ENCODE measurements at regions not wholly inside any gene's neighbourhood (a gene's known extent, or its start where the extent isn't known, plus 50 kb on each side); places are given as distances from the start of the nearest gene placed in this dataset.

DNA sequence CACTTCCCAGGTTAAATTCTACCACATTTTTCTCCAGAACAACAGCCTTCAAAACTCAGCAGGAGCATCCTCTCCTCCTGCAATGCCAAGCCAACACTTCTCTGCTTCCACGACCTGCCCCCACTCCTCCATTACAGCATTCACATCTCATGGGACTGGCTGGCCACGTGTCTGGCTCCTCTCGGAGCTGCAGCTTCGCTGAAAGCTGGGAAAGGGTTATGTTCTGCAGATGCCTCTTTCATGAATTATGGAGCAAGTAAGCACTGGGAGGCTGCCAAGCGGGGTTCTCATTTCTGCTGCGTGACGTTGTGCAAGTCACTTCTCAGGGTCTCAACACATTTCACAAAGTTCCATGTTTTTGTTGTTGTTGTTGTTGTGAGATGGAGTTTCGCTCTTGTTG lies 142.2 kb upstream of the RFLNA start:
- H3K4me3 ChIP-seq (ENCODE audit: insufficient read depth, low read depth, low read length), result no peak overlapping the region
- H3K27ac ChIP-seq (ENCODE audit: low read depth, low read length), result no peak overlapping the region
- H3K27ac Mint-ChIP-seq (ENCODE audit: unreplicated experiment), result no peak overlapping the region
- H3K79me2 ChIP-seq (ENCODE audit: insufficient read depth, low read length), result no peaks in the 10 kb centered on the region
- peaks cover 39% of the 10 kb centered on the region for H3K27me3 Mint-ChIP-seq (ENCODE audit: low read depth, unreplicated experiment)
- no peak overlapping the region for H3K9ac ChIP-seq (ENCODE audit: low read length)
- DNase-seq (ENCODE audit: low read depth) (no peak), FAIRE-seq (no peak)
- H3K9me3 Mint-ChIP-seq (ENCODE audit: unreplicated experiment), result peaks cover 6% of the 10 kb centered on the region
- H3K36me3 Mint-ChIP-seq (ENCODE audit: low read depth, unreplicated experiment), result peaks cover 3% of the 10 kb centered on the region
- peaks cover 6% of the 10 kb centered on the region for H3K9me3 ChIP-seq (ENCODE audit: insufficient read depth, low read depth, low read length)
- no peak overlapping the region for H3K4me3 Mint-ChIP-seq (ENCODE audit: unreplicated experiment)
- no peaks in the 10 kb centered on the region for H3K36me3 ChIP-seq (ENCODE audit: insufficient read depth, low read length)
- no peak overlapping the region for H3K4me2 ChIP-seq (ENCODE audit: low read length)
- no peak overlapping the region for H2AFZ ChIP-seq (ENCODE audit: low read depth, low read length)
- no peaks in the 10 kb centered on the region for H3K4me1 Mint-ChIP-seq (ENCODE audit: low read depth, unreplicated experiment)
- no peaks in the 10 kb centered on the region for H4K20me1 ChIP-seq (ENCODE audit: insufficient read depth, low read length)
- no peaks in the 10 kb centered on the region for H3K4me1 ChIP-seq (ENCODE audit: insufficient read depth, low read length)
- TF ChIP-seq, protein P1, sequence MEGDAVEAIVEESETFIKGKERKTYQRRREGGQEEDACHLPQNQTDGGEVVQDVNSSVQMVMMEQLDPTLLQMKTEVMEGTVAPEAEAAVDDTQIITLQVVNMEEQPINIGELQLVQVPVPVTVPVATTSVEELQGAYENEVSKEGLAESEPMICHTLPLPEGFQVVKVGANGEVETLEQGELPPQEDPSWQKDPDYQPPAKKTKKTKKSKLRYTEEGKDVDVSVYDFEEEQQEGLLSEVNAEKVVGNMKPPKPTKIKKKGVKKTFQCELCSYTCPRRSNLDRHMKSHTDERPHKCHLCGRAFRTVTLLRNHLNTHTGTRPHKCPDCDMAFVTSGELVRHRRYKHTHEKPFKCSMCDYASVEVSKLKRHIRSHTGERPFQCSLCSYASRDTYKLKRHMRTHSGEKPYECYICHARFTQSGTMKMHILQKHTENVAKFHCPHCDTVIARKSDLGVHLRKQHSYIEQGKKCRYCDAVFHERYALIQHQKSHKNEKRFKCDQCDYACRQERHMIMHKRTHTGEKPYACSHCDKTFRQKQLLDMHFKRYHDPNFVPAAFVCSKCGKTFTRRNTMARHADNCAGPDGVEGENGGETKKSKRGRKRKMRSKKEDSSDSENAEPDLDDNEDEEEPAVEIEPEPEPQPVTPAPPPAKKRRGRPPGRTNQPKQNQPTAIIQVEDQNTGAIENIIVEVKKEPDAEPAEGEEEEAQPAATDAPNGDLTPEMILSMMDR (IDR thresholded peaks at IDR 0.05; ENCODE audit: insufficient read depth, low read depth, low read length), result no peak
- TF ChIP-seq EZH2 (IDR thresholded peaks at IDR 0.05; ENCODE audit: insufficient read depth, low read length), result no peak
- peaks cover 6% of the 10 kb centered on the region for H3K27me3 ChIP-seq (ENCODE audit: insufficient read depth, low read length)

DNA sequence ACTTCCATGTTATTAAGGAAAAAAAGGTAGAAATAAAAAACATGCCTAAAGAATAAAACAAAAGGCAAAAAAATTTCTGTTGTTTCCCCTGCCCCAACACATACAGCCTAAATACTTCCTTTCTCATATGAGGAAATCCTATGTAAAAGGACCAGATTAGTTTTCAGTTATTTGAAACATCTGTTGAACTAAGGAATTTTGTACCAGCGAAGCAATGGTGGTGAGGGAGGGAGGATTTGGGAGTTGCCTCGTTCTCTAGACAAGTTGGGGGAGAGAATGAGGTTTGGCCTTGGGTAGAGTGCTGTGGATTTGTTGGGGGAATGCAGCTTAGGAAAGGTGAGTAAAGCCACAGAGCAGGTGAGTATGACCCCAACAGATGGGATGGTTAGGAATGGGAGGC lies 141.5 kb upstream of the RFLNA start:
- TF ChIP-seq EZH2 (IDR thresholded peaks at IDR 0.05; ENCODE audit: insufficient read depth, low read length), result no peak
- TF ChIP-seq, protein P1 (IDR thresholded peaks at IDR 0.05; ENCODE audit: insufficient read depth, low read depth, low read length), result no peak
- FAIRE-seq, result no peak
- Histone ChIP-seq H3K9me3 (ENCODE audit: insufficient read depth, low read depth, low read length) (peaks cover 4% of the 10 kb centered on the region), H3K4me2 (ENCODE audit: low read length) (no peak overlapping the region), H4K20me1 (ENCODE audit: insufficient read depth, low read length) (no peaks in the 10 kb centered on the region), H3K36me3 (ENCODE audit: insufficient read depth, low read length) (no peaks in the 10 kb centered on the region), H3K27ac (ENCODE audit: low read depth, low read length) (no peak overlapping the region), H3K4me1 (ENCODE audit: insufficient read depth, low read length) (no peaks in the 10 kb centered on the region), H3K4me3 (ENCODE audit: insufficient read depth, low read depth, low read length) (no peak overlapping the region), H3K79me2 (ENCODE audit: insufficient read depth, low read length) (no peaks in the 10 kb centered on the region), H3K27me3 (ENCODE audit: insufficient read depth, low read length) (peaks cover 9% of the 10 kb centered on the region), H2AFZ (ENCODE audit: low read depth, low read length) (no peak overlapping the region), H3K9ac (ENCODE audit: low read length) (no peak overlapping the region)
- Mint-ChIP-seq H3K4me3 (ENCODE audit: unreplicated experiment) (no peak overlapping the region), H3K36me3 (ENCODE audit: low read depth, unreplicated experiment) (peaks cover 3% of the 10 kb centered on the region), H3K4me1 (ENCODE audit: low read depth, unreplicated experiment) (no peaks in the 10 kb centered on the region), H3K27ac (ENCODE audit: unreplicated experiment) (no peak overlapping the region), H3K9me3 (ENCODE audit: unreplicated experiment) (peaks cover 6% of the 10 kb centered on the region), H3K27me3 (ENCODE audit: low read depth, unreplicated experiment) (peaks cover 42% of the 10 kb centered on the region)
- DNase-seq (ENCODE audit: low read depth), result no peak

GRCh38 chr12:124157406-124157805 lies 137.5 kb upstream of the RFLNA start:
- Mint-ChIP-seq H3K27ac (ENCODE audit: unreplicated experiment) (no peak overlapping the region), H3K4me1 (ENCODE audit: low read depth, unreplicated experiment) (peaks cover 16% of the 10 kb centered on the region), H3K9me3 (ENCODE audit: unreplicated experiment) (peaks cover 5% of the 10 kb centered on the region), H3K4me3 (ENCODE audit: unreplicated experiment) (no peak overlapping the region), H3K36me3 (ENCODE audit: low read depth, unreplicated experiment) (no peaks in the 10 kb centered on the region), H3K27me3 (ENCODE audit: low read depth, unreplicated experiment) (peaks cover 32% of the 10 kb centered on the region)
- TF ChIP-seq, protein P1 (IDR thresholded peaks at IDR 0.05; ENCODE audit: insufficient read depth, low read depth, low read length), result no peak
- no peak for TF ChIP-seq EZH2 (IDR thresholded peaks at IDR 0.05; ENCODE audit: insufficient read depth, low read length)
- no peak for FAIRE-seq
- Histone ChIP-seq H3K36me3 (ENCODE audit: insufficient read depth, low read length) (no peaks in the 10 kb centered on the region), H3K79me2 (ENCODE audit: insufficient read depth, low read length) (no peaks in the 10 kb centered on the region), H4K20me1 (ENCODE audit: insufficient read depth, low read length) (no peaks in the 10 kb centered on the region), H3K4me3 (ENCODE audit: insufficient read depth, low read depth, low read length) (no peak overlapping the region), H3K4me2 (ENCODE audit: low read length) (no peak overlapping the region), H3K9me3 (ENCODE audit: insufficient read depth, low read depth, low read length) (no peaks in the 10 kb centered on the region), H3K27me3 (ENCODE audit: insufficient read depth, low read length) (peaks cover 11% of the 10 kb centered on the region), H3K4me1 (ENCODE audit: insufficient read depth, low read length) (no peaks in the 10 kb centered on the region), H3K9ac (ENCODE audit: low read length) (no peak overlapping the region), H3K27ac (ENCODE audit: low read depth, low read length) (no peak overlapping the region), H2AFZ (ENCODE audit: low read depth, low read length) (no peak overlapping the region)
- no peak for DNase-seq (ENCODE audit: low read depth)
